ENCODE measurements at regions not wholly inside any gene's neighbourhood (a gene's known extent, or its start where the extent isn't known, plus 50 kb on each side); places are given as distances from the start of the nearest gene placed in this dataset.

DNA sequence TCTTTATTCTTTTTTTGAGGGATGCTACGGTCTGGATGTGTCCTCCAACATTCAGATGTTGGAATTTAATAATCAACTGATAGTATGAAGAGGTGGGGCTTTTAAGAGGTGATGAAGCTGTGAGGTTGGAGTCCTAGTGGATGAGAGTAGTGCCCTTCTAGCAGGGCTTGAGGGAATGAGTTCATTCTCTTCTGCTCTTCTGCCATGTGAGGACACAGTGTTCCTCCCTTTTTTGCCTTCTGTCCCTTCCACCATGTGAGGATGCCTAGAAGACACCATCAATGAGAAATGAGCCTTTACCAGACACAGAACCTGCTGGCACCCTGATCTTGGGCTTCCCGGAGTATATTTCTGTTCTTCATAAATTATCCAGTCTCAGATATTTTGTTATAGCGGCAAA, 82.1 kb upstream of the MLIP start:
- no peaks in the 10 kb centered on the region for H3K36me3 ChIP-seq (ENCODE audit: control insufficient read depth, insufficient read depth, low read length)
- WGBS (ENCODE audit: insufficient coverage), result 81% methylated on average over 3 of the region's 3 CpGs
- H3K4me1 Mint-ChIP-seq, result no peaks in the 10 kb centered on the region

DNA sequence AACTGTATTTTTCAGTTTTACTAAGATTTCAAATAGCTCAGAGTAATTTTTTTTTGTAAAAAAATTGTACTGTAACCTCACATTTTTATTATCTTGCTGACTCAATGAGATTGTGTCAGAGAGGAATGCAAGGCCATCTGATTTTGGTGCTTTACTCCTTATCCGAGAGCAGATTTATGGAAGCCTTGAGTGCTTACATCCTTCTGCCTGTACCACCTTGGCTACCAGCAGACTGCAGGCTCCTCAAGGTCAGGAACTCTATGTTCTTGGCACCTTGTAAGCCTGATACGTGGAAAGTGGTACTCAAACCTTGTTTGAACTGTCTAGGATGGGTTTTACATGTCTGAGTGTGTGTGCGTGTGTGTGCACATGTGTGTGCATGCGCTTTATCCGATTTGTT, 80.1 kb upstream of the MLIP start:
- DNase-seq (no peak), ATAC-seq (no peak)
- Histone ChIP-seq H3K9me3 (ENCODE audit: control insufficient read depth, insufficient read depth, low read length) (no peaks in the 10 kb centered on the region), H3K4me1 (ENCODE audit: control insufficient read depth, insufficient read depth, low read length) (no peaks in the 10 kb centered on the region), H3K36me3 (ENCODE audit: control insufficient read depth, insufficient read depth, low read length) (no peaks in the 10 kb centered on the region), H3K27ac (ENCODE audit: low read length) (no peak overlapping the region), H3K4me3 (ENCODE audit: low read length) (no peak overlapping the region), H3K27me3 (ENCODE audit: control insufficient read depth, insufficient read depth, low read length) (no peaks in the 10 kb centered on the region)
- Mint-ChIP-seq H3K27me3 (ENCODE audit: low read depth in 2 of 2) (no peaks in the 10 kb centered on the region), H3K36me3 (no peaks in the 10 kb centered on the region), H3K4me3 (no peak overlapping the region), H3K27ac (no peak overlapping the region), H3K4me1 (no peaks in the 10 kb centered on the region), H3K9me3 (no peaks in the 10 kb centered on the region)
- TF ChIP-seq, protein P1, sequence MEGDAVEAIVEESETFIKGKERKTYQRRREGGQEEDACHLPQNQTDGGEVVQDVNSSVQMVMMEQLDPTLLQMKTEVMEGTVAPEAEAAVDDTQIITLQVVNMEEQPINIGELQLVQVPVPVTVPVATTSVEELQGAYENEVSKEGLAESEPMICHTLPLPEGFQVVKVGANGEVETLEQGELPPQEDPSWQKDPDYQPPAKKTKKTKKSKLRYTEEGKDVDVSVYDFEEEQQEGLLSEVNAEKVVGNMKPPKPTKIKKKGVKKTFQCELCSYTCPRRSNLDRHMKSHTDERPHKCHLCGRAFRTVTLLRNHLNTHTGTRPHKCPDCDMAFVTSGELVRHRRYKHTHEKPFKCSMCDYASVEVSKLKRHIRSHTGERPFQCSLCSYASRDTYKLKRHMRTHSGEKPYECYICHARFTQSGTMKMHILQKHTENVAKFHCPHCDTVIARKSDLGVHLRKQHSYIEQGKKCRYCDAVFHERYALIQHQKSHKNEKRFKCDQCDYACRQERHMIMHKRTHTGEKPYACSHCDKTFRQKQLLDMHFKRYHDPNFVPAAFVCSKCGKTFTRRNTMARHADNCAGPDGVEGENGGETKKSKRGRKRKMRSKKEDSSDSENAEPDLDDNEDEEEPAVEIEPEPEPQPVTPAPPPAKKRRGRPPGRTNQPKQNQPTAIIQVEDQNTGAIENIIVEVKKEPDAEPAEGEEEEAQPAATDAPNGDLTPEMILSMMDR (IDR thresholded peaks at IDR 0.05), result no peak
- intact Hi-C loops (cut with micrococcal nuclease), result no loop called here
- WGBS (ENCODE audit: insufficient coverage), result 86% methylated on average over 5 of the region's 5 CpGs

More for the DNA sequence above, 82.1 kb upstream of the MLIP start:
- Mint-ChIP-seq H3K27ac (no peak overlapping the region), H3K9me3 (no peaks in the 10 kb centered on the region), H3K27me3 (ENCODE audit: low read depth in 2 of 2) (no peaks in the 10 kb centered on the region), H3K36me3 (no peaks in the 10 kb centered on the region), H3K4me3 (no peak overlapping the region)
- H3K4me3 ChIP-seq (ENCODE audit: low read length), result no peak overlapping the region
- H3K4me1 ChIP-seq (ENCODE audit: control insufficient read depth, insufficient read depth, low read length), result no peaks in the 10 kb centered on the region
- no peaks in the 10 kb centered on the region for H3K27me3 ChIP-seq (ENCODE audit: control insufficient read depth, insufficient read depth, low read length)
- intact Hi-C loops (cut with micrococcal nuclease), result no loop called here
- H3K9me3 ChIP-seq (ENCODE audit: control insufficient read depth, insufficient read depth, low read length), result no peaks in the 10 kb centered on the region
- DNase-seq, result no peak
- no peak overlapping the region for H3K27ac ChIP-seq (ENCODE audit: low read length)
- TF ChIP-seq, protein P1 (IDR thresholded peaks at IDR 0.05), result no peak
- ATAC-seq, result no peak

DNA sequence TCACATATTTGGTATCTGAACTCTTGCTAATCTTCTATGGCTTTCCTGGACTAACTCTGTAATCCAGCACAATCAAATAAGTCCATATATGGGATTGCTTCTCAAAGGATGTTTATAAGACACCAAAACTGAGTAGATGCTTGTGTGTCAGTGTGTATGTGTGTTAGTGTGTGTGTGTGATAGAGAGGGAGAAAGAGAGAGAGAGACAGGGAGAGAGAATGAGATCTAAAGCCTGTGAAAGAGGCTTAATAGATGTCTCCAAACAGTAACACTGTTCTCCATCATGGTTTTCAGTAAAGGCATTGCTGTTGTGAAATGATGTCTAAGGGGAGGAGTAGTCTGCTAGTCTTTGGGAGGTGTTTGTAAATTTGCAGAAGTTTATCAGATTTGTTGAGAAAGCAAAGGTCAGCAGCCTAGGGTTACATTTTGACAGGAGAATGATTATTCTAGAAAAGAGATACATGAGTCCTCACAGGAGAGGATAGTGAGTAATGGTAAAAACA, 73.9 kb upstream of the MLIP start:
- no peak overlapping the region for H3K4me3 ChIP-seq (ENCODE audit: low read length)
- ATAC-seq, result no peak

DNA sequence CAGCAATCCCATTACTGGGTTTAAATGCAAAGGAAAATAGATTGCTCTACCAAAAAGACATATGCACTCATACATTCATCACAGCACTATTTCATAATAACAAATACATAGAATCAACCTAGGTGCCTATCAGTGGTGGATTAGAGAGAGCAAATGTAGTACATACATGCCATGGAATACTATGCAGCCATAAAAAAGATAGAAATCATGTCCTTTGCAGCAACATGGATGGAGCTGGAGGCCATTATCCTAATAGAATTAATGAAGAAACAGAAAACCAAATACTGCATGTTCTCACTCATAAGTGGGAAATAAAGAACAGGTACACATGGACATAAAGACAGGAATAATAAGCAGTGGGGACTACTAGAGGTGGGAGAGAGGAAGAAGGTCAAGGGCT, 70.7 kb upstream of the MLIP start:
- DNase-seq, result no peak
- no peaks in the 10 kb centered on the region for H3K4me1 ChIP-seq (ENCODE audit: control insufficient read depth, insufficient read depth, low read length)
- H3K4me3 ChIP-seq (ENCODE audit: low read length), result no peak overlapping the region
- H3K27me3 ChIP-seq (ENCODE audit: control insufficient read depth, insufficient read depth, low read length), result no peaks in the 10 kb centered on the region
- no peaks in the 10 kb centered on the region for H3K36me3 ChIP-seq (ENCODE audit: control insufficient read depth, insufficient read depth, low read length)
- Mint-ChIP-seq H3K27me3 (ENCODE audit: low read depth in 2 of 2) (no peaks in the 10 kb centered on the region), H3K4me1 (no peaks in the 10 kb centered on the region), H3K4me3 (no peak overlapping the region), H3K36me3 (no peaks in the 10 kb centered on the region), H3K9me3 (peaks cover 2 to 4% of the 10 kb centered on the region in 2 donors), H3K27ac (no peak overlapping the region)
- no peak for ATAC-seq
- H3K27ac ChIP-seq (ENCODE audit: low read length), result no peak overlapping the region
- intact Hi-C loops (cut with micrococcal nuclease), result no loop called here
- no peaks in the 10 kb centered on the region for H3K9me3 ChIP-seq (ENCODE audit: control insufficient read depth, insufficient read depth, low read length)
- TF ChIP-seq, protein P1 (IDR thresholded peaks at IDR 0.05), result no peak

More for the DNA sequence above, 73.9 kb upstream of the MLIP start:
- Mint-ChIP-seq H3K4me3 (no peak overlapping the region), H3K9me3 (peaks cover 2 to 4% of the 10 kb centered on the region in 2 donors), H3K36me3 (no peaks in the 10 kb centered on the region), H3K27me3 (ENCODE audit: low read depth in 2 of 2) (no peaks in the 10 kb centered on the region), H3K27ac (no peak overlapping the region), H3K4me1 (no peaks in the 10 kb centered on the region)
- no peaks in the 10 kb centered on the region for H3K9me3 ChIP-seq (ENCODE audit: control insufficient read depth, insufficient read depth, low read length)
- no peaks in the 10 kb centered on the region for H3K36me3 ChIP-seq (ENCODE audit: control insufficient read depth, insufficient read depth, low read length)
- H3K27ac ChIP-seq (ENCODE audit: low read length), result no peak overlapping the region
- TF ChIP-seq, protein P1 (IDR thresholded peaks at IDR 0.05), result no peak
- no peaks in the 10 kb centered on the region for H3K27me3 ChIP-seq (ENCODE audit: control insufficient read depth, insufficient read depth, low read length)
- DNase-seq, result no peak
- H3K4me1 ChIP-seq (ENCODE audit: control insufficient read depth, insufficient read depth, low read length), result no peaks in the 10 kb centered on the region
- intact Hi-C loops (cut with micrococcal nuclease), result no loop called here

All from natural killer cell (primary cell).